Esophagus squamous epithelium (tissue), 5 donors: ENCODE measurements at regions not wholly inside any gene's neighbourhood (a gene's known extent, or its start where the extent isn't known, plus 50 kb on each side); places are given as distances from the start of the nearest gene placed in this dataset.

Experiments used
- DNase-seq: peaks from one replicate; lab custom pipeline; 2025; lab: John Stamatoyannopoulos, UW
- H3K27ac ChIP-seq, 4 donors: fragments of 200-600 bp; sonication (generic); one replicate each; pipeline ENCODE4 v1.5.1; 2016 to 2019; ENCODE audit warnings: mild to moderate bottlenecking in 1 of 4
- H3K27me3 ChIP-seq, 4 donors: fragments of 200-600 bp; sonication (generic); 1 replicate in 3 of 4; 2 replicates in 1 of 4; pipeline versions ENCODE4 v1.5.1 to v1.6.0; 2017 to 2021; ENCODE audit warnings: antibody characterized with exemption in 1 of 4
- H3K36me3 ChIP-seq, 3 donors: fragments of 200-600 bp; sonication (generic); one replicate each; pipeline ENCODE4 v1.5.1; 2016 to 2019
- H3K4me1 ChIP-seq, 3 donors: fragments of 200-600 bp; sonication (generic); one replicate each; pipeline ENCODE4 v1.5.1; 2017 to 2019
- H3K4me3 ChIP-seq, 4 donors: fragments of 200-600 bp; sonication (generic); 1 replicate in 3 of 4; 2 replicates in 1 of 4; pipeline ENCODE4 v1.5.1; 2016 to 2019; ENCODE audit warnings: mild to moderate bottlenecking in 2 of 4, moderate library complexity in 1 of 4
- H3K9me3 ChIP-seq, 3 donors: fragments of 200-600 bp; sonication (generic); one replicate each; pipeline ENCODE4 v1.5.1; 2016 to 2019
- CTCF ChIP-seq, 6 experiments: fragments of 450-650 bp in 4 of 6; fragments of 200-600 bp in 2 of 6; sonication (generic) in 2 of 6; IDR thresholded peaks; one replicate each; pipeline ENCODE4 v1.5.1; 2016 to 2019; ENCODE audit warnings: antibody characterized with exemption in 6 of 6, mild to moderate bottlenecking in 4 of 6, moderate library complexity in 4 of 6
- POLR2A ChIP-seq, 4 donors: fragments of 450-650 bp; IDR thresholded peaks; one replicate each; pipeline ENCODE4 v1.6.1; 2017; ENCODE audit warnings: antibody characterized with exemption in 4 of 4, mild to moderate bottlenecking in 4 of 4, moderate library complexity in 3 of 4
- WGBS, 2 donors: methylation state at CpG; one replicate each; pipeline ENCODE4 v1.1.5; 2018; 5-methylcytosine and 5-hydroxymethylcytosine counted together
- intact Hi-C: fragments of 100-400 bp; cut with DNase I; formaldehyde crosslinking; loops from one replicate; pipeline ENCODE4 v1.15.0; 2022
- donor health status: DM: yes; HTN: yes; CAD: no.

DNA sequence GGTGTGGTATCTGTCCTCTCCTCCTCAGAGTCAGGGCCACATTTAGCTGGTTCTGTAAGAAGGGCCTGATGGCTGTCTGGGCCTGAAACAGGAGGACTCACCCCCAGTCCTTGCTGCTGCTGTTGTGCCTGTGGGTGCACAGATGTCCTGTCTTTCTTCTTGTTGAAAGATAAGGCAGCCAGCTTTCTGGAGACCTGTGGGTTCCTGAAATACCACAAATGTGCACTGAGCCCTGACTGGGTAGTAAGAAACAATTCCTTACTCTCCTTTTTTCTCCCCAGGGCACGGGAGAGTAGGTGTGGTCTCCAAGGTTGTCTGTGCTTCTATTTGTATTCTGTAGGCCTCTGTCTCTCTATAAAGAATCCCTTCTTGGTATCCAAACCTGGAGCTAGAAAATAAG is 96.2 kb upstream of the DLX2 start:
- H3K9me3 ChIP-seq = peaks cover 0 to 21% (median 16%) of the 10 kb centered on the region in 3 donors
- H3K4me1 ChIP-seq = peaks cover 11 to 43% (median 14%) of the 10 kb centered on the region in 3 donors
- 61 to 67% methylated on average over 1 of the region's 1 CpG for WGBS, 2 donors
- TF ChIP-seq POLR2A (IDR thresholded peaks at IDR 0.05) (no peak), CTCF (IDR thresholded peaks at IDR 0.05) (no peak)
- no peak for DNase-seq
- H3K4me3 ChIP-seq = no peak overlapping the region
- intact Hi-C loops = no loop called here
- H3K27me3 ChIP-seq = no peaks in the 10 kb centered on the region
- no peaks in the 10 kb centered on the region for H3K36me3 ChIP-seq
- peak overlapping the region in 3 of 4 donors; percentile 66 to 81 (median 81) for H3K27ac ChIP-seq

- DNase-seq = no peak
- intact Hi-C loops = no loop called here
- WGBS, 2 donors = 61 to 71% methylated on average over 2 of the region's 2 CpGs
Observed at GRCh38 chr2:172200495-172201085, 97.9 kb upstream of the DLX2 start.

DNA sequence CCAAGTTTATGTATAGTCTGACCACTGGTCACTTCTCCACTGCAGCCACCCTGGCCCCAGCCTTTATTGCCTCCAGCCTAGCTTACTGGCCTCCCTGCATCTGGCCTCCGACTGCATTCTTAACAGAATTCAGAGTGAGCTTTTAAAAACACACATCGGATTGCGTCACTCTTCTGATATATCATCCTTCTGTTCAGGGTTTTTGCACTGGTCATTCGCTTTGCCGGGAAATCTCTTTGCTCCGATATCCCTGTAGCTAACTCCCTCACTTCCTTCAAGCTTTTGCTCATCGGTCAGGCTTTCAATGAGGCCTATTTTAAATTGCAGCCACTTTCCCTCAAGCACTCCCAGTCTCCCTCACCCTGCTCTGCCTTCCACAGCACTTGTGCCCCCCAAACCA is 101.6 kb upstream of the DLX2 start:
- peaks cover 0 to 12% (median 7%) of the 10 kb centered on the region in 3 donors for H3K9me3 ChIP-seq
- no peak for DNase-seq
- TF ChIP-seq POLR2A (IDR thresholded peaks at IDR 0.05) = no peak
- TF ChIP-seq CTCF (IDR thresholded peaks at IDR 0.05) = no peak
- H3K4me1 ChIP-seq = peaks cover 0 to 3% (median 0%) of the 10 kb centered on the region in 3 donors
- H3K27ac ChIP-seq = no peak overlapping the region
- 86 to 94% methylated on average over 7 of the region's 7 CpGs for WGBS, 2 donors
- H3K36me3 ChIP-seq = no peaks in the 10 kb centered on the region
- H3K27me3 ChIP-seq = no peaks in the 10 kb centered on the region
- no peak overlapping the region for H3K4me3 ChIP-seq
- intact Hi-C loops = no loop called here

More at GRCh38 chr2:172200495-172201085, 97.9 kb upstream of the DLX2 start:
- Histone ChIP-seq H3K4me3 (no peak overlapping the region), H3K4me1 (peaks cover 7 to 36% (median 14%) of the 10 kb centered on the region in 3 donors), H3K27ac (no peak overlapping the region), H3K36me3 (no peaks in the 10 kb centered on the region), H3K27me3 (no peaks in the 10 kb centered on the region), H3K9me3 (peaks cover 0 to 13% (median 7%) of the 10 kb centered on the region in 3 donors)
- TF ChIP-seq CTCF (IDR thresholded peaks at IDR 0.05) = peak in 5 of 6 experiments; percentile 27 to 78 (median 45)
- TF ChIP-seq POLR2A (IDR thresholded peaks at IDR 0.05) = no peak

DNA sequence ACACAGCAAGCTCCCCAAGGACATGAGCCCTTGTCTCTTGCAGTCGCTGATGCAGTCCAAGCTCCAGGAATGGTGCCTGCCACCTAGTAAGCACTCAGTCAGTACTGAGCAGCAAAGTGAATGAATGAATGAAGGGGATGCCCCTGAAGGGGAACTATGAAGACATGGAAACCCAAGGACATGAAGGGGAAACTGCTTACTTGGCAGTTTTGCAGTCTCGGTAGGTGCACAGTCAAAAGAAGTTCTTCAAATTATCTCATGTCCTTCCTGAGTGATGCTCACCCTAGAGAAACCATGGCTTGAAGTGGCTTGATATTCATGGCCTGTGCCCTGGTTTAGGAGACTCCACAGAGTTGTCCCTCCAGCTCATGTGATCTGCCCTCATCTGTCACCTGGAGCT is 102.1 kb upstream of the DLX2 start:
- Histone ChIP-seq H3K4me3 (no peak overlapping the region), H3K4me1 (no peaks in the 10 kb centered on the region), H3K36me3 (no peaks in the 10 kb centered on the region), H3K27ac (no peak overlapping the region), H3K27me3 (no peaks in the 10 kb centered on the region), H3K9me3 (peaks cover 0 to 8% (median 3%) of the 10 kb centered on the region in 3 donors)
- intact Hi-C loops = no loop called here
- TF ChIP-seq POLR2A (IDR thresholded peaks at IDR 0.05) (no peak), CTCF (IDR thresholded peaks at IDR 0.05) (no peak)
- 89 to 100% methylated on average over 1 to 2 of the region's 2 CpGs for WGBS, 2 donors
- DNase-seq = no peak

DNA sequence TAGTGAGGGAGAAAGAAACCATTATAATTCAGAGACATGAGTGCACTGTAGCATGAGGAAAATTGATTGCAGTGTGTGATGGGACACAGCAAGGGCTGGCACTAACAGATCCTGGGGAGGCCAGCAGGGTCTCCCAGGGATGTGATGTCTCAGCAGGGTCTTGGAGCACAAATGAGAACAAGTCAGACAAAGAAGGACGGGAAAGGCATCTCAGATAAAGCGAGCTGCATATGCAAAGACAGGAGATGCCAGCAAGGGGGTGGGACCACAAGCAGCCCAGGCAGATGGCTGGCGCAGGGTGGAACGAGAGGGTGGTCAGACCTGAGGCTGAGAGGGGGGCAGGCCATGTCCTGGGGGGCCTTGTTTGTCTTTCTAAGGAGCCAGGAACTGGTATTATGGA is 102.6 kb upstream of the DLX2 start:
- H3K36me3 ChIP-seq = no peaks in the 10 kb centered on the region
- H3K9me3 ChIP-seq = peaks cover 0 to 3% (median 0%) of the 10 kb centered on the region in 3 donors
- 63% methylated on average over 4 of the region's 4 CpGs for WGBS, 2 donors
- H3K27me3 ChIP-seq = no peaks in the 10 kb centered on the region
- intact Hi-C loops = no loop called here
- no peak for DNase-seq
- no peak overlapping the region for H3K4me3 ChIP-seq
- no peaks in the 10 kb centered on the region for H3K4me1 ChIP-seq
- H3K27ac ChIP-seq = no peak overlapping the region
- TF ChIP-seq CTCF (IDR thresholded peaks at IDR 0.05) = no peak
- TF ChIP-seq POLR2A (IDR thresholded peaks at IDR 0.05) = no peak
